NCI-H187 (cell line): ENCODE measurements at regions not wholly inside any gene's neighbourhood (a gene's known extent, or its start where the extent isn't known, plus 50 kb on each side); places are given as distances from the start of the nearest gene placed in this dataset.
"Not testable (repeated sequence)": the region's sequence is repeated elsewhere in the genome, so short reads cannot be mapped to it uniquely, and the experiment has no call there.

Experiments
- DNase-seq, 2 experiments: peaks; one replicate each; lab custom pipeline; 2025; lab: John Stamatoyannopoulos, UW

GRCh38 chr7:150101282-150101681 is 221.9 kb upstream of the LRRC61 start:
- DNase-seq = not testable (repeated sequence)

DNA sequence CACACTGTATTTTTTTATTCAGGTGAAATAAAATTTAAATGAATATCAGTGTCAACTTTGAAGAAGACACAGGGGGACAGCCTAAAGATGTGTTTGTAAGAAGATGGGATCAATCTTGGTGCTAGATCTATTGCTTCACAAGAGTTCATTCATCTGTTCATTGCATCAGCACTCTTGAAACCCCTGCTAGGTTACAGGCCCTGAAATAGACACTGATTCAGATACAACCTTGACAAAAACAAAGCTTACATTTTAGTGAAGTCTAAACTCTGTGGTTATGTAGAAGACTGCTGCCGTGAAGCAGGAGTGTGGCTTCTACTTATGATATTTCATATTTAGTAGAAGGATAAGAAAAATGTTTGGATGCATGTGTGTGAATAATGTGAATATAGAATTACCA is 215.9 kb upstream of the LRRC61 start:
- not testable (repeated sequence) for DNase-seq

- DNase-seq = peak in 1 of 2 experiments; percentile 39
Measured at GRCh38 chr7:150110375-150110820, 212.8 kb upstream of the LRRC61 start.

GRCh38 chr7:150110882-150111281 is 212.3 kb upstream of the LRRC61 start:
- not testable (repeated sequence) for DNase-seq

- not testable (repeated sequence) for DNase-seq
Measured at GRCh38 chr7:150111373-150112139, 211.6 kb upstream of the LRRC61 start.

DNA sequence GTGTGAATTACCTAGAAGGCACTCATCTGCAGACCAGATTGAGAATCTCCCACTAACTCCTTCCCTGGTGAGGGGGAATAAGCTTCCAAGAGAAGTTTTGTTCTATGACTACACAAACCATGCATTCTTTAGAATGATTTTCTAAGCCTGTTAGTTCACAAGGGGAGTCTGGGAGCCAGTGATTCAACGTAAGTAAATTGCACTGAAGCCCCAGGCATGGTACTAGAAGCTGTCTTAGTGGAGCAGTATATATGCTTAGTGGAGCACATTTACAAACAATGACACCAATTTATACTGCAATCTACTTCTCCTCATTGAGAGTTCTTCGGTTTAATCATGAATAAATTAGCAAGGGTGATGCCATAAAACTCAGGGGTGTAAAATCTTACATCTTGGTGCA is 209.9 kb upstream of the LRRC61 start:
- not testable (repeated sequence) for DNase-seq

- DNase-seq = not testable (repeated sequence)
Measured at GRCh38 chr7:150114591-150114990, 208.6 kb upstream of the LRRC61 start.

DNA sequence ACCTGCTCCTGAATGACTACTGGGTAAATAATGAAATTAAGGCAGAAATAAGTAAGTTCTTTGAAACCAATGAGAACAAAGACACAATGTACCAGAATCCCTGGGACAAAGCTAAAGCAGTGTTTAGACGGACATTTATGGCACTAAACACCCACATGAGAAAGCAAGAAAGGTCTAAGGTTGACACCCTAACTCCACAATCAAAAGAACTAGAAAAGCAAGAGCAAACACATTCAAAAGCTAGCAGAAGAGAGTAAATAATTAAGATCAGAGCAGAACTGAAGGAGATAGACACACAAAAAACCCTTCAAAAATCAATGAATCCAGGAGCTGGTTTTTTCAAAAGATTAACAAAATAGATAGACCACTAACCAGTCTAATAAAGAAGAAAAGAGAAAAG is 203.2 kb upstream of the LRRC61 start:
- not testable (repeated sequence) for DNase-seq

DNA sequence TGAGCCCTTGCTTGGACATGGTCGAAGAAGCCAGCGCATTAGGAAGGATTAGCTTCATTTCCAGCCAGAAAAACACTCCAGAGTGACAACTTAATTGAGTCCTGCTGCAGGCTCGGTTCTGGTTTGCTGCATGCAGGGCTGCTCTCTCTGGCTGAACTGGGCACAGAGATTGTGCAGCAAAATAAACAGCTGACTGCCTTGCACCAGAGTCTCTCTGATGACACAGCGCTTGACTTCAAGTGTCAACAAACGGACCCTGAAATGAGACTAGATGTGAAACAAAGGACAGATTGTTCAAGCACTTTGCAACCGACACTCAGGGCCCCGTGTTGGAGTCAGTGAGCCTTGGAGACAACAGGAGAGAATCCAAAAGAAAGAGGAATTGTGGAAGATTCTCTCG is 197.3 kb upstream of the LRRC61 start:
- peak; percentile 25 to 32 for DNase-seq

DNA sequence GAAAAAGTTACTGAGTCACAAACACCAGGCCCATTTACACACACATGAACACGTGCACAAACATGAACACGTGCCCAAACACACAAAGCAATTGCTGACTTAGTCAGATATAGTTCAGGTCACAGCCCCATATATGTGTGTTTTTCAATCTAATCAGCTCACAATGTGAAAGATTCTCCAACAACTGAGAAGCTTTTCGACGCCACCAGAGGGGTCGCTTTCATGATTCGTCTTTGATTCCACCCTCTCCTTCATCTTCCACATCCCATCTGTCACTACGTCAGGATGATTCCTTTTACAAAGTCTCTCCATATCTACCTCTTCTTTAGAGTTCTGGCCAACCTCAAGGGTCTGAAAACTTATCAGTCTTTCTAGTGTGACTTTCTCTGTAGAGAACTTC is 188.7 kb upstream of the LRRC61 start:
- DNase-seq = not testable (repeated sequence)

- not testable (repeated sequence) for DNase-seq
Measured at GRCh38 chr7:150135620-150136190, 187.4 kb upstream of the LRRC61 start.

DNA sequence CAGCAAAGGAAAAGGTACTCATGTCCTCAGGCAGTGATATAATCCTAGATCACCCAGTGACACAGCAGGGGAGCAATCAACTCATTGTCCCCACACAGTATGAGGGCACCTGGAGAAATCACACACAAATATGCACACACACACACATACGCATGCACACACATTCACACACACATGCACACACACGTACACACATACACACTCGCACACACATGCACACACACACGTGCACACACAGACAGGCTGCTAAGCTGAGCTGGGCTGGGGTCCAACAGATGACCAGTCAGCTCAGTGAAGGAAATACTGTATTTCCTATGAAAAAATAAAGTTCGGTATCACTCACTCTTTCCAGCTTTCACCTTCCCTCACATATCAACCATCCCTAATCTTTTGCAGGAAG is 183.3 kb upstream of the LRRC61 start:
- DNase-seq = not testable (repeated sequence)

GRCh38 chr7:150141525-150142345 is 181.4 kb upstream of the LRRC61 start:
- DNase-seq = not testable (repeated sequence)

DNA sequence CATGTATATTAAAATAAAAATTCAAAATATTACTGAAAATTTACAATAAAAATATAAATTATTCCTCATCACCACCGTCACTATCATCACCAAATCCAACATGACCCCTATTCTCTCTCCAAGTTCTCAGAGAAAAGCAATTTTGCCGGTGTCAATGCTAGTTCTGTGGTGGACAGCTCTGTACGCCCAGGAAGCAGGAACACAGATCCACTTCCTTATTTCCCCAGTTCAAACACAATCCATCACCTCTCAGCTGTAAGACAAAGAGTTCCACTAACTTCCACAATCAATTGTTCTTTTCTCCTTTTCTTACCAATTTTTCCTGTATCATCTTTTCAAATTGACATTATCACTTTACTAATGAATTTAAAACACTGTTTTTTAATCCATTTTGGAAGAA is 177.0 kb upstream of the LRRC61 start:
- DNase-seq = not testable (repeated sequence)

DNA sequence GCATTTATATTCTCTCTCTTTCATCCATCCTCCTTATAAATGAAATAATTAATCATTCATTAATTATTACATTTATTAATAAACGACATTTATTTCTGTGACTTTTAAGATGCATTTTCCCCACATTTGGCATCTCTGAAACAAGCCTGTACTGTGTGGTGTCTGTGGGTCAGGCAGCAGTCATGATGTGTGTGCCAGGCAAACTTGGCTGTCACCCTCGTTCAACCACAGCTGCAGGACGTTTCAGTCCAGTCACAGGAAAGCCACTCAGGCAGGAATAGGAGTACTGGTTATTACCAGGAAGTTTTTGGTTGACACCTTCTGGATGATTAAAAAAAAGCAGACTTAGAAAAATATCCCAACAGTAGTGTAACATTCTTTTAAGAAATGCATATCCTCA is 175.6 kb upstream of the LRRC61 start:
- not testable (repeated sequence) for DNase-seq

DNA sequence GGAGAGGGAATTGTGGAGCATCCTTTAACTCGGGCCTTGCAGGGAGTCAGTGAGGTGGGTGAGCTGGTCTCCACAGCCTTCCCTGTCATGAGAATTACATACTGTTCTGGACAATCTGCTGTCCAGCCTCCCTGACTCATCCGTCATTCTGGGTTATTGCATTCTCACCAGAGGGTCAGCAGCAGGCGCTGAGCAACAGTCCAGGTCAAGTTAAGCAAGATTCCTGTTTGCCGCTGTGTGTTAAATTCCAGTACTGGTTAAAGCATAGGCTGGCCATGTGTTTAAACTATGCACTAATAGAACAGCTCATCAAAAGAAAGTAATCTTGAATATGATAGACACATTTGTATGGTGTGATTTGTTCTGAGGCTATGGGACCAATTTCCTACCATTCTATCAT is 167.1 kb upstream of the LRRC61 start:
- not testable (repeated sequence) for DNase-seq

- not testable (repeated sequence) for DNase-seq
Measured at GRCh38 chr7:150158696-150159095, 164.5 kb upstream of the LRRC61 start.

GRCh38 chr7:150169515-150169914 is 153.6 kb upstream of the LRRC61 start:
- not testable (repeated sequence) for DNase-seq

- DNase-seq = not testable (repeated sequence)
Measured at GRCh38 chr7:150169943-150170490, 153.1 kb upstream of the LRRC61 start.

GRCh38 chr7:150183602-150184001 is 139.6 kb upstream of the LRRC61 start:
- DNase-seq = not testable (repeated sequence)

- DNase-seq = not testable (repeated sequence)
Measured at GRCh38 chr7:150189963-150190362, 133.2 kb upstream of the LRRC61 start.

DNA sequence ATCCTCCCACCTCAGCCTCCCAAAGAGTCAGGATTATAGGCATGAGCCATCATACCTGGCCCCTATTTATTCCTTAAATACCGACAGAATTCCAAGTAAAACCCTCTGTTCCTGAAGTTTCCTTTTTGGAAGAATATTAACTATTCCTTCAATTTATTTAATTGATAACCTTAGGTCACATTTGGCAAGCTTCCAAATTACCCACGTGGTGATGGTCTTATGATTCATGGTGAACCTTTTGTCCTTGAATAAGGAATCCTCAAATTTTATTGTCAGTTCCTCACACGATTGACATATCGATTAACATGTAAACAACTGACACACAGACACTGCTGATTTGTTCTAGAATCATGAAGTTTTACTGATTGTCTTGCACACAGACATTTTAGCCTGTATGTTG is 130.6 kb upstream of the LRRC61 start:
- not testable (repeated sequence) for DNase-seq
